NCI-H1105 (cell line): ENCODE measurements at regions not wholly inside any gene's neighbourhood (a gene's known extent, or its start where the extent isn't known, plus 50 kb on each side); places are given as distances from the start of the nearest gene placed in this dataset.

Experiments used
- DNase-seq: peaks from one replicate; lab custom pipeline; 2025; lab: John Stamatoyannopoulos, UW

- DNase-seq = no peak
Observed at GRCh38 chr14:84657911-84658310, 872.0 kb upstream of the FLRT2 start.

DNA sequence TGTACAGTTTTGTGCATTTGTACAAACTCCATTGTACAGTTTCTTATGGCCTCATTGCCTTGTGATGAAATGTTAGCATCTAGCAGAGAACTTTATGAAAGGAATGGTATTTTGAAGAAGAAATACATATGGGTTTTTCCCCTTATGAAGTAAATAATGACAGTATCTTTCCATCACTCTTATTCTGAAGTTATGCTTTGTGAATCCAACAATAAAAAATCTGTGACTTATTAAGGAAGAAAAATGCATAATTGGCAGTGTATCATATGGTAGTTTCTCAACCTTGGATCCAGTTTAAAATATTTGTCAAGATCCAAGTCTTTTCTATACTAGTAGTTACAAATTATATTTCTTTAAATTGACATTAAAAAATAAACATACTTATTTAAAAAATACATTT, 859.1 kb upstream of the FLRT2 start:
- DNase-seq = no peak

DNA sequence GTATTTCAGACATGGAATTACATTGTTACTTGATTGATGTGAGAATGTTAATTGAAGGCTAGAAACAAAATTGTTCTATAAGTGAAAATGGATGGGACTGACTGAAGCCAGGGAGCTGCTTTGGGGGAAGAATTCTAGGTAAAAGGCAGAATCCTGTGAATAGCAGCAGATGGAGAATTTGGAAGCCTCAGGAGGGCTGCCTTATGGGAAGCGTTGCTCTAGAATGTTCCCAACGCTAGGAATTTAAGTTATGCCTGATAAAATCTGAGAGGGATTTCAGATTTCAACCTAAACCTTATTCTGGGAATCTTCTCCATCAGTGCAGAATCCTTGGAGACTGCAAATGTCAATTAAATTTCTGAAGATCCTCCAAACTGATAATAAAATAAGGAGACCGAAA, 858.2 kb upstream of the FLRT2 start:
- DNase-seq = no peak

DNA sequence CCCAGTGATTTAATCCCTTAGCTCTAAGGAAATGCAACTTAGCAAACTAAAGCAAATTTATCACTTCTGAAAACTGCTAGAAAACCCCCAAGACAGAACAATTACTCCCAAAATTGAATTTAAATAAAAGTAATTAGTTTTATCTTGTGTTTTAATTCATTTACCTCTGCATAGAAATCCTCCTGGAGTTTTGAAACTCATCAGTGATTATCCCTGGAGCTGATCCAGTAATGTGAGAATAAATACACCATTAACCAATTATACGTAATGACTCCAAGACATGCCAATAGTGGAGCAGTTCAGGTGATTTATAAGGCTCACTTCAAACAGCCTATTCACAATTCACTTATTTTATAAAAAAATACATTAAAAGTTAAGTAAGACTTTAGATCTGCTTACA, 855.3 kb upstream of the FLRT2 start:
- peak; percentile 16 for DNase-seq

DNA sequence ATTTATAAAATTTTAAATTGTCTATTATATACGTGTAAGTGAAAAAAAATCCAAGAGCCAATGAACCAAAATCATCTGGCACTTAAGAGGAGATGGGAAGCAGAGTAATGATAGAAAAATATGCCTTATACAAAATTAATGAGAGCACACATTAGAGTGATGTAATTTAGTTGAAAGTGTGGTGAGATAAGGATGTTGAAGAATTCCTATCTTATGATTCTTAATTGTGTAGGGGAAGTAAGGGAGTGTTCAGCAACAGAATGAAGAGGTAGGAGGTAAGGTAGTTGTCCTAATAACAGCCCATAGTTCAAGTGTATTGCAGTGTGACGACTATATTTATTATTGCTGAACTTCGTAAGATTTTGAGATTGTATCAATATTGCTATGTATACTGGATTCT, 843.4 kb upstream of the FLRT2 start:
- no peak for DNase-seq

DNA sequence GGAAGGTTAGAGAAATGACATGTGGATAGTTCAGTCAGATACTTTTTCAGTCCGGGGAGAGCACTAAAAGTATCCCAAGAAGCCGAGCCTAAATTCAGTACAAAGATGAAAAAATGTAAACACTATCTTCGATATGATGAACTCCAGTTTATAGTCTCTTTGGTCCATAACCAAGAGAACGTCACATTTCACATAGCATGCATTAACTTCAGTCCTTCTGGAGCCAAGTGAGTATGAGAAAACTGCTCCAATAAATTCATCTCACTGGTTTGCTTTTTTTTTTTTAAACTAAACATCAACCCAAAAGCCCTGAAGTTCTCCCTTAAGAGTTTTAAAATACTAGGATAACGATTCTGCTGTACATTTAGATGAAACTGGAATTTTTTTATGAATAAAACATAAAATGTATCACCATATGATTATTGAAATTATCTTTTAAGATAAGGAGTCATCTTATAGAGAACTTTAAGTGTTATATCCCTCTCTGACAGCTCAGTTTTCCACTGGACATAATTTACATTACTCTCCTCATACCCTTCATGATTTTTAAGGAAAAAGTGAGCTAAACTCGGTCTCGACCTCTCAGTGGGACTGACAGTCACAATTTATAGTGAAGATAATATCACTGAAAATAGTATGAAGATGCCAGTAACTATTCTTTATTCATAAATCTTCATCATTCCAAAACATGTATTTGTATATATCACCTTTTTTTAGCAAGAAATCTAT, 841.5 kb upstream of the FLRT2 start:
- DNase-seq = no peak

- no peak for DNase-seq
Observed at GRCh38 chr14:84694161-84694560, 835.8 kb upstream of the FLRT2 start.

DNA sequence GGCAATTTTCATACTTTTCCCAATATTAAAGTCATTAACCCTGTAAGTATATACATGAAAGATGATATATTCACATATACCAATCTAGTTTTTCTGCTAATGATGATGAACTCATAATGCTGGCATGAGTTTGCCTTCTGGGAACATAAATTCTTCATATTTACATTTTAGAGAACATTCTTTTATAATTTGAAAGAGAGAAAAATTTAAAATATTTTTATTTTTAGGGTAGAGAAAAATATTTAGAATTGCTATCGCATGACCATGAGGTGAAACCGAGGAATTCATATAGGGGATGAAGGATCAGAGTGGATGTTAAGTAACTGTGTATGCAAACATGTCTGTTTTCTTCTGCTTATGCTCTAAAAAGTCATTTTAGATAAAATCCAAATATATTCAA, 825.3 kb upstream of the FLRT2 start:
- DNase-seq = no peak

DNA sequence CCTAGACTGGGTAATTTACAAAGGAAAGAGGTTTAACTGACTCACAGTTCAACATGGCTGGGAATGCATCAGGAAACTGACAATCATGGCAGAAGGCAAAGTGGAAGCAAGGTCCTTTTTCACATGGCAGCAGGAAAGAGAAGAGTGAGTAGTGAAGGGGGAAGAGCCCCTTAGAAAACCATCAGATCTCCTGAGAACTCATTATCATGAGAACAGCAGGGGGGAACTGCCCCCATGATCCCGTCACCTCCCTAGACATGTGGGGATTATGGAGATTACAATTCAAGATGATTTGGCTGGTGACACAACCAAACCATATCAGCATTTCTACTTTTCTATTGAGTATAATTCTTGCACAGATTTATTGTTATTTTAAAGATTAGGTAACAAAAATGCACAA, 822.1 kb upstream of the FLRT2 start:
- DNase-seq = no peak

DNA sequence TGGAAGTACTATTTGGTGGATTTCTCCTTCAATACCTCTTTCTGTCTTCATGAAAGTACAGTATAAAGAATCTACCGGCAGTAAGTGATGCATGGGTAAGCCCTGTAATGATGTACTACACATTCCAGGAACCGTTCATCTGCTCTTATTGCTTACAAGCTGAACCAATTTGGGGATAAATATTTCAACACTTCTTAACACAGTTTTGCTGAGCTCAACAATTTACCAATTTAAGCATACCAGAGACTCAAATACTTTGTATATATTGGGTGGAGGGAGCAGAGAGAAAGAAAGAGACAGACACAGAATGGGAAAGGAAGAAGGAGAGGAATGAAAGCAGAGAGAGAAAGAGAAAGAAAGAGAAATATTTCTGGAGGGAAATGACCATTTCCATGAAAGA, 821.1 kb upstream of the FLRT2 start:
- no peak for DNase-seq

GRCh38 chr14:84726471-84726870, 803.5 kb upstream of the FLRT2 start:
- no peak for DNase-seq

DNA sequence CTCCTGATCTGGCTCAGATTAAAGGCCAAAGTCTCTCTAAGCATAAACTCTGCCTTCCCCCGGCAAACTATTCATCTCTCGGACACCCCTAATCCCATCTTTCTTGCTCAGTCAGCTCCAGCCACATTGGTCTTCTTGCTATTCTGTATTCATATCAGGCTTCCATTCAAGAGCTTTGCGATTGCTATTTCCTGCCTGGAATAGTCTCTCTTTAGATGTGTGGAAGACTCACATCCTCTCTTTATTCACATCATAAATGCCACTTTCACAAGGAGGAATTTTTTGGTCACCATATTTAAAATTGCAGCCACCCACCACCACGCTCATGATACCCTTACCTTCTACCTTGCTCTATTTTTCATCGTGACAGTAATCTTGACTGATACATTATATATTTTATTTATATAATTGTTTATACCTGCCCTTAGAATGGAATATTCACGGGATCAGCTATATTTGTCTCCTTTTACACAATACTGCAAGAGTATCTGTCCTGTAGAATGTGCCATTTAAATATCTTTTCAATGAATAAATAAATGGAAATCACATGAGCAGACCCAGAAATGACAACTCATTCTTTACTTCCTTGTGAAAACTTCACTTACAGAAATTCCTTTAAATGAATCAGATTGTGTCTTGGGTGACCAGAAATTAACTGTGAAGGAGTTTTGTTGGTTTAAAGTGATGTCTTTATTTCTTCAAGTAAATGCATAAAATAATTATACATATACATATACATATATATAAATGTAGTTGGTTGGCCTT, 780.6 kb upstream of the FLRT2 start:
- no peak for DNase-seq

GRCh38 chr14:84750284-84750683, 779.7 kb upstream of the FLRT2 start:
- no peak for DNase-seq

- DNase-seq = no peak
Observed at GRCh38 chr14:84750763-84751554, 779.0 kb upstream of the FLRT2 start.

- no peak for DNase-seq
Observed at GRCh38 chr14:84751745-84752144, 778.2 kb upstream of the FLRT2 start.

DNA sequence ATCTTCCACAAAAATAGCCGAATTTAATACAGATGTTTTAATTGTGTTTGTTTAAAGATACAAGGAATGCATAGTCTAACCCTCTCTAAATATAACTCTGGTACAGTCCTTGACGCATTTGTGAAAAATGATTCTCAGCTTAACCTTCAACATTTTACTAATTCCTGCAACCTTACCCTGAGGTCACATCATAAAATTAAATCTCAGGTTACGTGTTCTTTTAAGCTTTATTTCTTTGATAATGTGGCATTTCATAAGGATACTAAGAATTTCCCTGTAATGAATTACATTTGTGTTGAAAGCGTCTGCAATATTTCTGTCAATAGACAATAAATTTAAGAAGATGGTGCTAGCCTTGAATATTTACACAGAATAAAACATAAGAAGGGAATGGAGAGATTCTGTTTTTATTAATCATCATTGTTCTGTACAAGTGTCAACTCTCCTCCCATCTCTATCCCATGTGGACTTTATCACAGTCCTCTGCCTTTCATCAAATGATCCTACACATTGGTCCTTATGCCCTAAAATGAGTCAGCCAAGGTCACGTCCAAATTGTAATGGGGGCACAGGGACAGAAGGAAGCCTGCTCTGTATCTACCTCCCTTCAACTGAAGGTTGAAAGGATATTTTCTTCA, 769.3 kb upstream of the FLRT2 start:
- no peak for DNase-seq

DNA sequence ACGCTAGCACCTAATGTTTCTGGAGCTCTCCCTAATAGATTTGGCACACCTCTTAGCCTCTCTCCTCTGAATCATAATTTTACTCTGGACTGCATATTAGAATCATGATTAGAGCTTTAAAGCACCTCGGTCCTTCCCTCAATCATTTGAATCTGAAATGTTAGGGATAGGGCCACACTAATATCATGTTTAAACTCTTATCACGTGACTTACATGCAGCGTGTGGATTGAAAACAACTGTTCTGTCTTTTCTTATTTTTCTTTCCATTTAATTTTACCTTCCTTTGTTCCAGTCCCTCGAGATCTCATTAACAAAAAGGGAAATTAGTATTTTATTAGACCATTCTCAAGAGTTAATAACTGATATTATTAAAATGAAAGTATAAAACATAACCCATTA, 762.5 kb upstream of the FLRT2 start:
- no peak for DNase-seq

DNA sequence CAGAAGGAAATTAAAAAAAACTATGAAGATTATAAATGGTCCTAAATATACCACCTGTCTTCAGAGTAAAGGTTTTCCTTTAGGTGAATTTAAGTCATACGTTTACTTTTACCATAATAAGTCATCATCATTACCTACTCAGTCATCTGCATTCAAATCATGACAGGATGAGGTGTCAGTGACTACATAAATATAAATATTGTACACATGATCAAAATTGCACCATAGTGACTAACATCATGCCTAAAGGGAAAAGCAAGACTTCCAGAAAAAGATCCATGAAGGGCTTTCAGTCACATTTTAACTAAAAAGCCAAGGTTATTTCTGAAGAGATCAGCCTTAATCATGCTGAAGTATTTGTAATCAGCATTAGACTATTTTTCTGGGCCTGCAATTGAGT, 759.9 kb upstream of the FLRT2 start:
- no peak for DNase-seq

DNA sequence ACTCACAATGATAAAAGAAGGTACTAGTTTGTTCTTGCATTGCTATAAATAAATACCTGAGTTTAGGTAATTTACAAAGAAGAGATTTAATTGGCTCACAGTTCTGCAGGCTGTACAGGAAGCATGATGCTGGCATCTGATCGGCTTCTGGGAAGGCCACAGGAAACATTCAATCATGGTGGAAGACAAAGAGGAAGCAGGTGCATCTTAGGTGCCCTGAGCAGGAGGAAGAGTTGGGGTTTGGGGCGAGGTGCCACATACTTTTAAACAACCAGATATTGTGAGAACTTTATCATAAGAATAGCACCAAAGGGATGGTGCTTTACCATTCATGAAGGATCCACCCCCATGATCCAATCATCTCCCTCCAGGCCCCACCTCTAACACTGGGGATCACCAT, 752.6 kb upstream of the FLRT2 start:
- no peak for DNase-seq

DNA sequence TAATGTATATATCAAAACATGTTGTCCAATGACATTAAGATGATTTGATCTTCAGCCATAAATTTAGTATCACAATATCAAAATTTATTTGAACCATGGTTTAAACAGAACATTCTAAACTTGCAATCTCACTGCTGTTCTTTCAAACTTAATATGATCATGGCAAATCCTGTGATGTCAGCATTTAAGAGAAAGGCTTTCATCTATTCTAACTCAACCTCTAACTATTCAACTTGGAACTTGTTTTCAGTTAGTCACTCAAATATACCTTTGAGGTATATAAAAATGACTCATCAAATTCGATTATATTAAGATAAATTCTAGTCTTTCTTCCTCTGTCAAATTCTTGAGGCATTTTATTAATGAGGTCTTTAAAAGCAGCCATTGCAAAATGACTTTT, 747.0 kb upstream of the FLRT2 start:
- no peak for DNase-seq

DNA sequence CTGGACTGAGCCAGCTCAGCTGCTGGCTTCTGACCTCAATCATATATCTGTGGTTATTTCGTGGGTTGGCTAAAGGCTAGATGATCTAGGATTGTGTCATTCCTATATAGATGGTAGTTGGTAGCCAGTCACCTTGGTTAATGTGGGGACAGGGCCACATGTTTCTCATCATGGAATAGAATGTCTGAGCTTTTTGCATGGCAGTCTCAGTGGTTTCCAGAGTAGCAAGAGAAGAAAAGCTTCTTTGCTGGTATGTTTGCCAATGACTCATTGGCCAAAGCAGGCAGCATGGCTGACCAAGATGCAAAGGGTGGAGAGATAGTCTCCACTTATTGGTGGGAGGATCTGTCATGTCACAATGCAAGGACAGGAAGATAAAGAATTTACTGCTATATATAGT, 746.4 kb upstream of the FLRT2 start:
- DNase-seq = no peak

DNA sequence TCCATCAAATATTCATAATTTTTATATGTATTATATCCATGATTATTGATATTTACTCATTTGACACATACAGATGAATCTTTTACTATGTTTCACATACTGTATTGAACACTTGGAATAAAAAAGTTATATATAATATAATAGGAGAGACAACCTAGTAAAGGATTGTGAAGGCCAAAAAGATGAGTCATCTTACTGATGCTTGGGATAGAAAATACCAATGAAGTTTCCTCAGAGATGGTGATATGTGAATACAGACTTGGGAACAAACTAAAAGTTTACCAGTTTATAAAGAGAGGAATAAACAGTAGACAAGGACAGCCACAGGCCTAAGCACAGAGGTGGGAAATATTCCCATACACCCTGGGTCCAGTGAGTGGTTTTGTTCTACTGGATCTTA, 743.9 kb upstream of the FLRT2 start:
- DNase-seq = no peak

GRCh38 chr14:84789012-84789411, 740.9 kb upstream of the FLRT2 start:
- no peak for DNase-seq
